HG03521 (cell line): ENCODE measurements at regions not wholly inside any gene's neighbourhood (a gene's known extent, or its start where the extent isn't known, plus 50 kb on each side); places are given as distances from the start of the nearest gene placed in this dataset.

Source experiments
- ATAC-seq: cut with Tn5 transposase; IDR thresholded peaks from one replicate; pipeline ENCODE4 v1.9.1; 2021; ENCODE audit warnings: mild to moderate bottlenecking, moderate library complexity; ENCODE audit not compliant: unreplicated experiment

- no peak for ATAC-seq
Measured at GRCh38 chr1:87194271-87194774, 134.4 kb upstream of the LMO4 start.

- ATAC-seq, result no peak
Measured at GRCh38 chr1:87194856-87195255, 133.8 kb upstream of the LMO4 start.

- ATAC-seq, result no peak
Measured at GRCh38 chr1:87196110-87196827, 132.4 kb upstream of the LMO4 start.

GRCh38 chr1:87197156-87197555 lies 131.5 kb upstream of the LMO4 start:
- no peak for ATAC-seq

GRCh38 chr1:87197641-87198040 lies 131.0 kb upstream of the LMO4 start:
- ATAC-seq, result no peak

GRCh38 chr1:87200875-87201638 lies 127.6 kb upstream of the LMO4 start:
- no peak for ATAC-seq

- ATAC-seq, result no peak
Measured at GRCh38 chr1:87201768-87202167, 126.9 kb upstream of the LMO4 start.

GRCh38 chr1:87202451-87202850 lies 126.2 kb upstream of the LMO4 start:
- ATAC-seq, result no peak

- peak; percentile 90 for ATAC-seq
Measured at GRCh38 chr1:87202922-87203655, 125.6 kb upstream of the LMO4 start.

GRCh38 chr1:87203904-87204303 lies 124.8 kb upstream of the LMO4 start:
- no peak for ATAC-seq

GRCh38 chr1:87204441-87204840 lies 124.2 kb upstream of the LMO4 start:
- ATAC-seq, result no peak

- ATAC-seq, result no peak
Measured at GRCh38 chr1:87204921-87205320, 123.8 kb upstream of the LMO4 start.

GRCh38 chr1:87206044-87206831 lies 122.4 kb upstream of the LMO4 start:
- ATAC-seq, result no peak

- no peak for ATAC-seq
Measured at GRCh38 chr1:87208080-87208479, 120.6 kb upstream of the LMO4 start.

- ATAC-seq, result no peak
Measured at GRCh38 chr1:87208931-87209330, 119.7 kb upstream of the LMO4 start.

- no peak for ATAC-seq
Measured at GRCh38 chr1:87210151-87210550, 118.5 kb upstream of the LMO4 start.

- ATAC-seq, result no peak
Measured at GRCh38 chr1:87212431-87213134, 116.1 kb upstream of the LMO4 start.

GRCh38 chr1:87213135-87213515 lies 115.6 kb upstream of the LMO4 start:
- no peak for ATAC-seq

GRCh38 chr1:87215592-87215991 lies 113.1 kb upstream of the LMO4 start:
- ATAC-seq, result no peak

- ATAC-seq, result no peak
Measured at GRCh38 chr1:87218618-87219017, 110.1 kb upstream of the LMO4 start.
